ENCODE measurements at regions not wholly inside any gene's neighbourhood (a gene's known extent, or its start where the extent isn't known, plus 50 kb on each side); places are given as distances from the start of the nearest gene placed in this dataset.

DNA sequence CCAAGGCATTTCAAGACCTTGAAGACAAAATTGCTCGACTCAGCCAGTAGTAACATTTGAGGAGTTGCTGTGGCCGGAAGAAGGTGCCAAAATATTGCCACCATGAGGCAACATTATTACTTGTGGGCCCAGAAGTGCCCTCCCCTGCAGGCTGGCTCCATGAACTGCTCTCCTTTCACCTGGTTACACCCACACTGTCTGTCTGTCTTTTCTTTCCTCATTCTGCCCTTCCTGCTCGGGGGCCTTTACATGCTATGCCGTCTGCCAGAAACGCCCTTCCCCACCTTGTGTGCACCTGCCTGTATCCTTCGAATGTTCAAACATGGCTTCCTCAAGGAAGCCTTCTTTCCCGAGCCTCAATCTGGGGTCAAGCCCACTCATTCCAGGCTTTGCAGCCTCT is 224.2 kb upstream of the DIO3 start:
- H4K20me1 ChIP-seq (ENCODE audit: insufficient read depth) = no peaks in the 10 kb centered on the region
- H3K4me2 ChIP-seq (ENCODE audit: unreplicated experiment) = no peak overlapping the region
- H3K27me3 ChIP-seq (replicated peaks; ENCODE audit: insufficient read depth) = no peaks in the 10 kb centered on the region; the same call in 1 of the 2 replicates
- no peaks in the 10 kb centered on the region for H3K9me3 ChIP-seq (ENCODE audit: low read depth)
- no peaks in the 10 kb centered on the region for H3K79me2 ChIP-seq (ENCODE audit: insufficient read depth)
- H3K9me2 ChIP-seq (ENCODE audit: insufficient read depth) = no peaks in the 10 kb centered on the region
- TF ChIP-seq EZH2 (IDR thresholded peaks at IDR 0.05; ENCODE audit: insufficient read depth, poor library complexity, severe bottlenecking) (no peak), EZH2phosphoT487 (IDR thresholded peaks at IDR 0.05; ENCODE audit: insufficient read depth, low read depth) (no peak)
- no peak overlapping the region for H3K9ac ChIP-seq
- no peak for DNase-seq
- H3K27ac ChIP-seq = no peak overlapping the region
- 29 to 30% methylated on average over 7 of the region's 7 CpGs for WGBS, 2 experiments (ENCODE audit: low coverage in 1 of 2, low lambda C conversion rate in 2 of 2, missing lambda C conversion rate in 2 of 2)
- H3F3A ChIP-seq (ENCODE audit: insufficient read depth) = no peaks in the 10 kb centered on the region
- H2AFZ ChIP-seq = no peak overlapping the region
- H3K4me1 ChIP-seq (ENCODE audit: insufficient read depth) = no peaks in the 10 kb centered on the region
- in situ Hi-C loops (cut with MboI) = no loop called here
- H3K4me3 ChIP-seq = no peak overlapping the region
- no peaks in the 10 kb centered on the region for H3K36me3 ChIP-seq (ENCODE audit: low read depth)

DNA sequence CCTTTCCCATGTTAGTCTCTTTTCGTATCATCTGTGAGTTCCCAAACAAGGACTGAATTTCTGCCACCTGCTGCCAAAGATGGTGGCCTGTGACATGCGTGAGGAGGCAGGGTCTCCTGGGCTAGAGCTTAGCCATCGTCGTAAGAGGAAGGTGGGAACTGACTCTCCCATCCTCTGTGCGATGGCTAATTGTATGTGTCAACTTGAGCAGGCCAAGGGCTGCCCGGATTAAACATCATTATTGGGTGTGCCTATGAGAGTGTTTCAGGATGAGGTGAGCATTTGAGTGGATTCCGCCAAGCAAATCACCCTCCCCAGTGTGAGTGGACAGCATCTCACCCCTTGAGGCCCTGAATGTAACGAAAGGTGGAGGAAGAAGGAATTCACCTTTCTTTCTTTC is 220.7 kb upstream of the DIO3 start:
- 45 to 49% methylated on average over 8 of the region's 8 CpGs for WGBS, 2 experiments (ENCODE audit: low coverage in 1 of 2, low lambda C conversion rate in 2 of 2, missing lambda C conversion rate in 2 of 2)
- Histone ChIP-seq H3K27me3 (replicated peaks; ENCODE audit: insufficient read depth) (peaks cover 4% of the 10 kb centered on the region), H3K4me1 (ENCODE audit: insufficient read depth) (no peaks in the 10 kb centered on the region), H3K9ac (no peak overlapping the region), H2AFZ (no peak overlapping the region), H3K36me3 (ENCODE audit: low read depth) (no peaks in the 10 kb centered on the region), H3K27ac (no peak overlapping the region), H3K4me3 (no peak overlapping the region), H3K79me2 (ENCODE audit: insufficient read depth) (no peaks in the 10 kb centered on the region), H3K4me2 (ENCODE audit: unreplicated experiment) (no peak overlapping the region), H3K9me2 (ENCODE audit: insufficient read depth) (no peaks in the 10 kb centered on the region), H3K9me3 (ENCODE audit: low read depth) (no peaks in the 10 kb centered on the region), H4K20me1 (ENCODE audit: insufficient read depth) (no peaks in the 10 kb centered on the region), H3F3A (ENCODE audit: insufficient read depth) (no peaks in the 10 kb centered on the region)
- DNase-seq = no peak
- in situ Hi-C loops (cut with MboI) = no loop called here
- TF ChIP-seq EZH2 (IDR thresholded peaks at IDR 0.05; ENCODE audit: insufficient read depth, poor library complexity, severe bottlenecking) (no peak), EZH2phosphoT487 (IDR thresholded peaks at IDR 0.05; ENCODE audit: insufficient read depth, low read depth) (no peak)

DNA sequence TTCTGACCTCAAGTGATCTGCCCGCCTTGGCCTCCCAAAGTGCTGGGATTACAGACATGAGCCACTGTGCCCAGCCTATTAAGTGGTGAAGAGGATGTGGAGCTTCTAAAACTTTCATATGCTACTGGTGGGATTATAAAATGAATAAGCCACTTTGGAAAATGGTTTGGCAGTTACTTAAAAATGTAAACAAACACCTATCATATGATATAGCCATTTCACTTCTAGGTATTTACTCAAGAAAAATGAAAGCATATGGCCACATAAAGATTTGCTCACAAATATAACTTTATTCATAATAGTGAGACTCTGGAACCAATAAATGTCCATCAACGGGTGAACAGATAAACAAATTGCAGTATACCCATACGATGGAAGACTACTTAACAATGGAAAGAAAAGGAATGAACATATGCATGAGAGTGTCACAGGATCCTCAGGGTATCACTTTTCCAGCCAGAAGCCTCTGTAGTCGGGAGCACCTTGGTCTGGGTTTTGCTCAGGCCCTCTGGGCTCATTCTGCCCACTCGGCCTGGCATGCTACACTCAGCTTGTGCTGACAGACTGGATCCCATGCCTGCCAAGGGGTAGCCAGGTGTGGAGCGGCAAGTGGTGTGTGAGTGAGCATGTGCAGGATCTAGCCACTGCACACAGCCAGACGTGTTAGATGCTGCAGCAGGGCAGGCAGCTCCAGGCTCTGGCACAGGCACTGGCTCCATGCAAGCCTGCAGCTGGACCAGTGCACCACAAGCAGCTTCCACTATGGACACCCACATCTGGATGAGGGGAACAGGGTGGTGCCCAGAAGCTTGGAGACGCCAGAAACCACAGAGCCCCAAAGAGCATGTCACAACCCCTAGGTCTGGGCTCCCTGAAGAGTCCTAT is 213.2 kb upstream of the DIO3 start:
- no peak overlapping the region for H3K9ac ChIP-seq
- H4K20me1 ChIP-seq (ENCODE audit: insufficient read depth) = no peaks in the 10 kb centered on the region
- no peak overlapping the region for H2AFZ ChIP-seq
- H3F3A ChIP-seq (ENCODE audit: insufficient read depth) = no peaks in the 10 kb centered on the region
- H3K9me2 ChIP-seq (ENCODE audit: insufficient read depth) = no peaks in the 10 kb centered on the region
- H3K27me3 ChIP-seq (replicated peaks; ENCODE audit: insufficient read depth) = peaks cover 4% of the 10 kb centered on the region; the same call in 1 of the 2 replicates
- H3K4me3 ChIP-seq = no peak overlapping the region
- H3K79me2 ChIP-seq (ENCODE audit: insufficient read depth) = no peaks in the 10 kb centered on the region
- H3K4me1 ChIP-seq (ENCODE audit: insufficient read depth) = no peaks in the 10 kb centered on the region
- WGBS, 2 experiments (ENCODE audit: low coverage in 1 of 2, low lambda C conversion rate in 2 of 2, missing lambda C conversion rate in 2 of 2) = 34 to 41% methylated on average over 7 to 8 of the region's 8 CpGs
- no peak for TF ChIP-seq EZH2phosphoT487 (IDR thresholded peaks at IDR 0.05; ENCODE audit: insufficient read depth, low read depth)
- in situ Hi-C loops (cut with MboI) = no loop called here
- H3K4me2 ChIP-seq (ENCODE audit: unreplicated experiment) = no peak overlapping the region
- no peak for DNase-seq
- no peak overlapping the region for H3K27ac ChIP-seq
- peaks cover 4% of the 10 kb centered on the region for H3K9me3 ChIP-seq (ENCODE audit: low read depth)
- H3K36me3 ChIP-seq (ENCODE audit: low read depth) = no peaks in the 10 kb centered on the region

DNA sequence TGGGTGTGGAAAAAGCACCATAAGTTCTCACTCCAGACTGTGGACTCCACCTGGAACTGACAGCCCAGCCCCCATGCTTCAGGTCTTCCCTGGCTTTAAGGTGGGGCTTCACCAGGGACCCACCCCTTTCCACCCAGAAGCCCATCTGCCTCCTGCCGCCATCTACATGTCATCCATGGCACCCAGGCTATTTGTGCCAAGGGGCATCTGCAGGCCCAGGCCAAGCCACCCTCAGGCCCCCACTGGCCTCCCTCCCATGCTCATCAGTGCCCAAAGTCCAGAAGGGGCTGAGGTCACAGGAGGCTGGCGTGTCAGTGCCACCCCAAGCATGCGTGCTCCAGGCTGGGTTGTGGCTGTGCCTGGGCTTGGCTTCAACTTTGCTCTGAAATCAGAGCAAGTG is 212.2 kb upstream of the DIO3 start:
- Histone ChIP-seq H3K27ac (no peak overlapping the region), H3K4me2 (ENCODE audit: unreplicated experiment) (no peak overlapping the region), H2AFZ (no peak overlapping the region), H3K9me2 (ENCODE audit: insufficient read depth) (no peaks in the 10 kb centered on the region), H3F3A (ENCODE audit: insufficient read depth) (no peaks in the 10 kb centered on the region), H3K4me1 (ENCODE audit: insufficient read depth) (no peaks in the 10 kb centered on the region), H4K20me1 (ENCODE audit: insufficient read depth) (no peaks in the 10 kb centered on the region), H3K4me3 (no peak overlapping the region), H3K27me3 (replicated peaks; ENCODE audit: insufficient read depth) (no peaks in the 10 kb centered on the region), H3K9me3 (ENCODE audit: low read depth) (peaks cover 4% of the 10 kb centered on the region), H3K36me3 (ENCODE audit: low read depth) (no peaks in the 10 kb centered on the region), H3K9ac (no peak overlapping the region), H3K79me2 (ENCODE audit: insufficient read depth) (no peaks in the 10 kb centered on the region)
- in situ Hi-C loops (cut with MboI) = no loop called here
- no peak for DNase-seq
- TF ChIP-seq EZH2 (IDR thresholded peaks at IDR 0.05; ENCODE audit: insufficient read depth, poor library complexity, severe bottlenecking) (no peak), EZH2phosphoT487 (IDR thresholded peaks at IDR 0.05; ENCODE audit: insufficient read depth, low read depth) (no peak)
- 33 to 54% methylated on average over 3 of the region's 3 CpGs for WGBS, 2 experiments (ENCODE audit: low coverage in 1 of 2, low lambda C conversion rate in 2 of 2, missing lambda C conversion rate in 2 of 2)
